ENCODE measurements at regions not wholly inside any gene's neighbourhood (a gene's known extent, or its start where the extent isn't known, plus 50 kb on each side); places are given as distances from the start of the nearest gene placed in this dataset.

DNA sequence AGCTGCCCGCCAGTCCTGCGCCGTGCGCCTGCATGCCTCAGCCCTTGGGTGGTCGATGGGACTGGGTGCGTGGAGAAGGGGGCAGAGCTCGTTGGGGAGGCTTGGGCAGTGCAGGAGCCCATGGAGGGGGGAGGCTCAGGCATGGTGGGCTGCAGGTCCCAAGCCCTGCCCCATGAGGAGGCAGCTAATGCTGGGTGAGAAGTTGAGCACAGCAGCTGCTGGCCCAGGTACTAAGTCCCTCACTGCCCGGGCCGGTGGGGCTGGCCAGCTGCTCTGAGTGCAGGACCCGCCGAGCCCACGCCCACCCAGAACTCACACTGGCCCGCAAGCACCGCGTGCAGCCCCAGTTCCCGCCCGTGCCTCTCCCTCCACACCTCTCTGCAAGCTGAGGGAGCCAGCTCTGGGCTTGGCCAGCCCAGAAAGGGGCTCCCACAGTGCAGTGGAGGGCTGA is 764.3 kb upstream of the TYRP1 start:
- no peak for DNase-seq (ENCODE audit: low read depth)

DNA sequence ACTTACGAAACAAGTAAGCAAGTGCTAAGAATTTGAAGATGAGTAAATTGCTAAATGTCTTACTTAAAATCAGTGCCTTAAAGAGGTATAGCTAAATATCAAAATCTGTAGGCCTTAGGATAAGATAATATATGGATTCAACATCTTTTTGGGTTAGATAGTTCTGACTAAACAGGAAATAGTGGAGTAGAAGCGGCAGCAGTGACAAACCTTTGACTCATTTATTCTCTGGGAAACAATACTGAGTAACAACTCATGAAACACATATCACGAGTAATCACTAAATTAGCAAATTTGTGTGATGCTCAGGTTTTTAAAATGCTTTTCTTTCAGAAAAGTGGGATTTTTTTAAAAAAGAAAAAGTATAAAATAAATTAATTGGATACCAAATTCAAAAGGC is 762.1 kb upstream of the TYRP1 start:
- DNase-seq (ENCODE audit: low read depth), result no peak

DNA sequence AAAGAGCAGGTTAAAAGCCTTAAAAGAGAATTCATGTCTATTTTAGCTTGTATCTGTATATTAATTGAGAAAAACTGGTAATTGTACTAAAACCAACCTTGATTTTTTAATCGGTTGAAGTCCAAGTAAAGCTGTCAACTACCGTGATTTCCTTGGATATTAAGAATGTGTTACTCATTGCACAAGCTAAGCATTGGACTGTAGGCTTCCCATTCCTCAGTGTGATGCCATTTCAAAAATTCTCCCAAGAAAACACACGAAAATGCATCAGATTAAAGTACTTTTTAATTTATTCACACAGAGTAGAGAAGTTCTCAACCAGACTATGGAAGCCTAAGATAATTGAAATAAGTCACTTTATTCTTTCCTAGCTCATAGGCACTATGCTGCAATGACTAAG is 761.4 kb upstream of the TYRP1 start:
- DNase-seq (ENCODE audit: low read depth), result no peak

DNA sequence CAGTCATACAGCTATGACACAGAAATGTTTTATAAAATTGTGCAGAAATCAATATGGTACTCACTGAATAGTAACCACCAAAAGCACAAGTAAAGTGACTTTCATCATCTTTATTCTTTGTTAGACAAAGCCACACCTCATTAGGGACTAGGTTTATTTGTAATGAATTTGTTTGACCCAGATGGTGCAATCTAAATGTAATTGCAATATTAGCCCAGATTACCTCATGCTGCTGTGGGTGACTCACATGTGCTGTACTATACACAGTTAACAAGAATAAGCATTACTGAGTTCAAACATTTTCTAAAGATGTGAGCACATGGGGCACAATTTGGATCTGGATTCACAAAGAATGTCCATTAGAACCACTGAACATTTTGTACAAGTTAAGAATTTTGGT is 759.3 kb upstream of the TYRP1 start:
- DNase-seq (ENCODE audit: low read depth), result peak; percentile 43

DNA sequence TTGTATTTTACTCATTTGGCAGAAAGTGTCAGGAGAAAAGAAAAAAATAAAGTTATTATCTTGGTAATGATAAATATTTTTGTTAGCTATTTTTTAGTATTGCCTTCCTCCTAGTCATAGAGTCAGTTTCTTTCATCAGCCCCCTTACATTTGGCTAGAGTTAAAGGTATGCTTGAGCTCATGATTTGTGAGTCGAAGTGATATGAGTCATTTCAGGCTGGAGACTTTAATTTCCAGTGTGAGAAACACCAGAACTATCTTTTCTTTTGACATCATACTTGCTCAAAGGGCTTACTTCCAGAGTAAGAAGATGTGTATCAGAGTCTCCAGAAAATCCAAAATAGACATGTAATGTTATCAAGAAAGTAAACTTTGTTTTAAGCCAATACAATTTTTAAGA is 746.7 kb upstream of the TYRP1 start:
- no peak for DNase-seq (ENCODE audit: low read depth)

GRCh38 chr9:11962327-11962726 is 730.9 kb upstream of the TYRP1 start:
- DNase-seq (ENCODE audit: low read depth), result no peak

- no peak for DNase-seq (ENCODE audit: low read depth)
These were observed 726.4 kb upstream of the TYRP1 start for GRCh38 chr9:11966786-11967185.

DNA sequence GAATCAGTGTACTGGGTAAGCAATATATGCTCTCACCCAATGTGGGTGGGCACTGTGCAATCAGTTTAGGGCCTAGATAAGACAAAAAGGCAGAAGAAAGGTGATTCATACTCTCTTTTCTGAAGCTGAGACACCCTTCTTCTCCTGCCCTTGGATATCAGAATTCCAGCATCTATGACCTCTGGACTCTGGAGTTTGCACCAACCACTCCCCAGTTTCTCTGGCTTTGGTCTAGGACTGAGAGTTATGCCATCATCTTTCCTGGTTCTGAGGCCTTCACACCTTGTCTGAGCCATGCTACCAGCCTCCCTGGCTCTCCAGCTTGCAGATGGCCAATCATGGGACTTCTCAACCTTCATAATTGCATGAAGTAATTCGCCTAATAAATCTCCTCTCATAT is 724.6 kb upstream of the TYRP1 start:
- no peak for DNase-seq (ENCODE audit: low read depth)

DNA sequence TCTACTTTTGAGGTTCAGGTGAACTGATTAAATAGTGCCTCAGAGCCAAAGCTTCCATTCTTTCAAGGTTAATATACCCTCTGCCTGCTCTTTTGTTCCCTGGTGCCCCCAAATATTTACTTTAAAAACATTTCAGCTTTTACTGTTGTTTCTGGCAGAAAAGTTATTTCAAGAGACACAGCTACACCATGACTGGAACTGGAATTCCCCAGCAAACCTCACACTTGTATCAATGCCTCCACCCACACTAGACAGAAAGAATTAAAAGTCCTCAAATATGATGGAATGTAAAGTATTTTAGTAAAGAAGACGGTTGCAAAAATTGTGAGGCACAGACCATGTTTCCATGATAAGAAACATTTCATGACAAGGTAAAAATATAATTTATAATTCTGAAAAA is 720.2 kb upstream of the TYRP1 start:
- no peak for DNase-seq (ENCODE audit: low read depth)

DNA sequence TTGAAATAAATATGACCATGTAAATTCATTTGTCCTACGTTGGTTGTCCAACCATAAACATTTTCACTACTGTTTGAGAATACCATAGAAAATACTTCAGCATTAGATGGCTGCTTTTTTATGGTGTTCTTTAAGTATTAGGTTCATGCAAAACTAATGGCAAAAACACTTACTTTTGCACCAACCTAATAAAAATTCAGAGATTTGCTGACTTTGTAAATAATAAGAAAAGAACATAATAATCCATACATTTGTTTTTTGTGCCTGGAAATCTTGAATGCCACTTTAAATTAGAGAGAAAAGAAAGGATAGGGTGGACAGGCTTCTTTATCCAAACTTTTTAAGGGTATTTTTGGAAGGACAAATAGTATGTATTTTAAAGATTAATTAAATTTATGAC is 719.7 kb upstream of the TYRP1 start:
- no peak for DNase-seq (ENCODE audit: low read depth)

- DNase-seq (ENCODE audit: low read depth), result no peak
These were observed 700.3 kb upstream of the TYRP1 start for GRCh38 chr9:11992866-11993265.

DNA sequence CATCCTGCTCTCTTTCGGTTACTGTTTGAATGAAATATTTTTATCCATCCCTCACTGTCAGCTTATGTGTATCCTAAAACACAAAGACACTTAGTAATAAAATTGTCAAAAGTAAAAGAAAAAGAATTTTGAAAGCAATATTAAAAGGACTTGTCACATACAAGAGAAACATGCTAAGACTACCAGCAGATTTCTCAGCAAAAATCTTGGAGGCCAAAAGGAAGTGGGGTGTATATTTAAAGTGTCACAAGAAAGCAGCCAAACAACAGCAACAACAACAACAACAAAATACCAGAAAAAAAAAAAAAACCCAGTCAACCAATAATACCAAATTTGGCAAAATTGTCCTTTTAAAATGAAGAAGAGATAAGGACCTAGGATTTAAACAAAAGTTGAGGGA is 678.7 kb upstream of the TYRP1 start:
- DNase-seq (ENCODE audit: low read depth), result no peak

GRCh38 chr9:12054235-12054634 is 639.0 kb upstream of the TYRP1 start:
- DNase-seq (ENCODE audit: low read depth), result no peak

- DNase-seq (ENCODE audit: low read depth), result no peak
These were observed 636.3 kb upstream of the TYRP1 start for GRCh38 chr9:12056874-12057273.

DNA sequence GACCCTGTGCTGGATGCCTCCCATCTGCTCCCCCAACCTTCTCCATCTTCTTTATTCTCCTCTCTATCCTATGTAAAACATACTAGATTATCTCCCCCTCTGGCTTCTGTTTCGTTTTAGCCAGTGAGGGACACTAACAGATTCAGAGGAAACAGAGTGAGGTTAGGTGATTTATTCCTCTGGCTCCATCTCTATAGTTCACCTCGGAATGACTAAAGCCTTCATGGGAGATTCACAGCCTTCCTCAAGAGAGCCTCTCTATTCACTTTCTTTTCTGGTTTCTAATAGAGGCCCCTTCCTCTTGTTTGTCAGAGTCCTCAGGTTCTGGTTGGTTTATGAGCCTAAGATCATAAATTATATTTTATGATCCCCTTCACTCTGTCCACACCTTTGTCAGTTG is 633.1 kb upstream of the TYRP1 start:
- DNase-seq (ENCODE audit: low read depth), result no peak

GRCh38 chr9:12060811-12061210 is 632.4 kb upstream of the TYRP1 start:
- DNase-seq (ENCODE audit: low read depth), result no peak

DNA sequence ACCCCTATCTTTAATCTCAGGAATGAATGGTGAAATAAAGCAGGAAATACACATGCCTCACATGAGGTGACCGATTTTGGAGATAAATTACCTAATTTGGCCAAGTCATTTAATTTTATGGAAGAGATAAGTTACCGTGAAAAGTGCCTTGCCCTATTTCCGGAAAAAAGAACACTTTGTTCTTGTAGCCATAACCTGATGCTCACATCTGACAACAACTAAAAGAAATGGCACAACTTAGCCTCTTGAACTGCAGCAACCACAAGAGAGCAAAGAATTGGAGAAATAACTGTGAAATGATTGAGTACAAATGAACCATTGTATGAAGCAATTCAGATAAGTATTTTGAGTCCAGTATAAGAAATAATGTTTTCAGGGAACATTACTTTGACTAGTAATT is 628.1 kb upstream of the TYRP1 start:
- DNase-seq (ENCODE audit: low read depth), result no peak

- DNase-seq (ENCODE audit: low read depth), result no peak
These were observed 627.5 kb upstream of the TYRP1 start for GRCh38 chr9:12065686-12066085.

DNA sequence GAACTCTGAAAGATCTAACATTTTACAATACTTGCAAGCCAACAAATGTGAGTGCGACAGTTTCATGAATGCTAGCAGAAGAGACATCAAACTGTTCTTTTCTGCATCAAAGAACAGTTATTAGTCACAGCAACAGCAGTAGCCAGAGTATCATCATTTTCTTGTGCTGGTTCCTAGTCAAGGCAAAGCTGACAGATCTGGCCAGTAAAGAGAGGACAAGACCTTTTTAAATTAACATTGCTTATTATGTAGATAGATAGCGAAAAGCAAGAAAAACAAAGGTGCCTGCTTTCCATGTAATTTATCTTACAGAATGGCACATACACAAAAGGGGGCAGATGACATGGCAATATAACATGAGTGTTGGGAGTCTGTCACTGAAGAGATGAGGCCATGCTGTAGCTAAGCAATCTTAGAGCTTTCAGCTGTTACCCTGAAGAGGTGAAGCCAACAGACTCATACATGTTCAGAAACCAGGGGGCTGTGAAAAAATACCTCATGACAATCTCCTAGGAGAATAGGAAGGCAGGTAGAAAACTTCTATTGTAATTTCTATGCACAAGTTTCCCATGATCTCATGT is 626.6 kb upstream of the TYRP1 start:
- DNase-seq (ENCODE audit: low read depth), result no peak

DNA sequence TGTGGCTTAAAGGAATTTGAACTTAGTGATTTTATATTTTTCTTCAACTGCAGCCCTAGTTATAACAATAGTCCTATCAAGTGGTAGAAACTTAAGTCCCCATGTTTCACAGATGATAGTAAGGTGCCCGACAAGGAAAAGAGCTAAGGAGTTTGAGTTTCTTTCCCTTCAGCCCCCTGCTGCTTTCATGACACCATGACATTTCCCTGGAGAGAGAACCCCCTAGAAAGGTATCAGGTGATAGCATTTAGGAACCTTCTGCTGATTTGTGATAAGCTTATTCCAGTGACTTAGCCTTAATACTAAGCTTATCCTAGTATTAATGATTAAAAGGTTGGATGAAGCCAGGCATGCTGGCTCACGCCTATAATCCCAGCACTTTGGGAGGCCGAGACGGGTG is 623.8 kb upstream of the TYRP1 start:
- no peak for DNase-seq (ENCODE audit: low read depth)

DNA sequence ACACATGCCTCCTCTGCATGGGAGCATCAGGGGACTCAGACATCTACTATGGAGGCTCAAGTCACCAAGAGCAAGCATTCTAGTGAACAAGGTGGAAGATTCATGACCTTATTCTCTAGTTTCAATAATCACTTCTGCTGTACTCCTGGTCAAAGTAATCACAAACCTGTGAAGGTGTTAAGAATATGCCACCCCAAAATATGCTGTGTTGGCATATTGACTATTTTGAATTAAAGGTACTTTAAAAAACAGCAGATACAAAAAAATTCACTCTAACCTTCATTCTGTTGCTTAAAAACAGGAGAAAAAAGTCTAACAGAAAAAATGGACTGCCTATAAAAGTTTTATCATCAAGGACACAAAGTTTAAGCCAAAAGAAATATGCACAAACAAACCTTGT is 607.8 kb upstream of the TYRP1 start:
- no peak for DNase-seq (ENCODE audit: low read depth)

DNA sequence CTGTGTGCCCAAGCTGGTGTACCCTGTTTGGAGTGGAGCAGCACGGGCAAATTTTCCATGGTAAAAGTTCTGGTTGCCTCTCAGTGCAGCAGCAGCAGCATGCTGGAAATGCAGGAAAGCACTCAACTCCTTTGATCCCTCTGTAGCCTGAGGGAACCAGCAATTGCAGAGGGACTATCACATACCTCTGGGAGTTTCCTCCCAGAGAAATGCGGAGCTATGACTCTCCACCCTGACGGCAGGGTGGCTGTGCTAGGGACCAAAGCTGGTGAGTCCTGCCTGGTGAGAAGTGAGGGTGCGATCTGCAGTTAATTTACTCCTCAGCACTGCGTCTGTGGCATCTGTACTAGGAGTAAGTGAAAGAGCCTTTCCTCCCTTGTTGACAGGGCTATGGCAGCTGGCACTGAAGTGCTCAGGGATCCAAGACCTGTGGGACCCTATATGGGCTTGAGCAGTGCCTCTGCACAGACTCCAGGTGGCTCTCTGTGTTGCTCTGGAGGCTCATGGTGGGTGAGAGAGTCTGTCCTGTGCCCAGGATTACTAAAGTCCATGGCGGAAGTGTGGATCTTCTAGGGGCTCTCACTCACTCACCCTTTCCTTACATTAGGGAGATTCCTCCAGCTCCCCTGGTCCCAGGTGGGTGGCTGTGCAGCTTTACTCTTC is 601.2 kb upstream of the TYRP1 start:
- no peak for DNase-seq (ENCODE audit: low read depth)

DNA sequence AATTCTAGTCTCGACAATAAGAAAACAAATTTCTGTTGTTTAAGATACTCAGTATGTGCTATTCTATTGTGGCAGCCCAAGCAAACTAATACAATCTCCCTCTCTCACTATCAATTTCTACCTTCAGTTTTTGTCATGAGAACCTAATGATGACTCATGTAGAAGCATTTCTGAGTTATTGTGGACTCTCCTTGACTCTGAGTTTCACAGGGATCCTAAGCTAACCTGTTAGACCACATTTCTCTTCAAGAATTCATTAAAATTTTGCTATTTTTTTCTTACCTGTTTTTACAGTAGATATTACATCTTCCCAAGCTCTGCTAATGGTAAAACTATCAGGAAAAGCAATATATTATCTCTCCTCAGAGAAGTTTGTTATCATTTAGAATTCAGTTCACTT is 599.1 kb upstream of the TYRP1 start:
- no peak for DNase-seq (ENCODE audit: low read depth)

DNA sequence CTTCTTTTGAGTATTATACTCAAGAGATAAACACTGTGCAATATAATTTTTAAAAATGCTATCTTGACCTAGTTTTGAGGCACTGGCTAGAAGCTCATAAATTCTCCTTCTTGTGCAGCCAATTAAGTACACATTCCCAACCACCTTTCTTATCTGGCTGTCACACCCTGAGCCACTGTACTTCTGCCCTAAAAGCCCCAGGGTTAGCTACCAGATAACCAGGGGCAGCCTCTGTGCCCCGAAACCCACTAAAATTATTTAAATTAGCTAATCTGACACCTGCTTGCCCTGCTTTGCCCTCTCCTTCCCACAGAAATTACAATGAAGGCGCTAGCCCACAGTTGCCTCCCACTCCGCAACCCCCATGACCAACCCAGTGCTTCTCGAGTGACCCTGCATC is 597.3 kb upstream of the TYRP1 start:
- no peak for DNase-seq (ENCODE audit: low read depth)

All from renal cortical epithelial cell (primary cell).